GM13977 (cell line): ENCODE measurements at regions not wholly inside any gene's neighbourhood (a gene's known extent, or its start where the extent isn't known, plus 50 kb on each side); places are given as distances from the start of the nearest gene placed in this dataset.

Experiments used
- DNase-seq: peaks from one replicate; pipeline ENCODE4 v3.0.0; 2012; ENCODE audit warnings: low spot score
- in situ Hi-C: fragments of 300-500 bp; cut with MboI; formaldehyde crosslinking; loops from one replicate; pipeline ENCODE4 v1.12.0; 2022; ENCODE audit warnings: low sequenced_read_pairs, low pct_unique_long_range_greater_than_20kb, mixed read lengths, inconsistent platforms; ENCODE audit not compliant: unreplicated experiment
- TF ChIP-seq, protein P1 (sequence below): IDR thresholded peaks from 2 replicates; pipeline ENCODE4 v1.5.1; 2012; ENCODE audit warnings: mild to moderate bottlenecking, control low read depth; ENCODE audit not compliant: insufficient read depth; ENCODE audit errors: extremely low read depth, missing control alignments

DNA sequence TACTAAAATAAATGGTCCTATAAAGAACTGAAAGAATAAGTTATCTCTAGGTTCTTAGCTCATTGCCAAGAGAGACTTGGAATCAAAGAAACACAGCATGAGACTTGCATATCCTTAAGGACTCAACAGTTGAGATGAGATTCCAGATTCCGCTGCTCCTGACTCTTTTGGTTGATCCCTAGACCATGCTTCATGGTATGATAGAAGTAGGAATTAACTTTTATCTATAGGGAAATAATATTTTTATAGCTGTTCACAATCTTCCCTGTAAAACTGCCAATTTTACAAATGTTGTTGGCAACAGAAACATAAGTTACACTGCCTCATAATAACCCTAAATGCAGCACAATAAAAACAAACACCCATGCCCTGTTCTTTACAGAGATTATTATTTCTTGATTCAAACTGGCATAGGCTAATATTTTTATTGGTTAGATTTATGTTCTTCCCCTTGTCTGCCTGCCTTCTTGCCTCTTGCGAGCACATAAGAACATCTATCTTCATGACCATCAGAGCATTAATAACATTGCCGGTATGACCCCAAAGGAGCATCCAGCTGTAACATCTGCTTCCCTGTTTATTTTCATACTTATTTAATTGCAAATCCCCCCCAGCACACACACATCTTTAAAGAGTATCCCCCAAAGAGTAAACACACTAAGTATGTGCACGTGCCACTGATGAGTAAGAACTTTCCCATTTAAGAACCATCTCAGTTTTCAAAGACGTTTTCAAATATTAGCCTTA lies 735.7 kb upstream of the SLC8A1 start:
- in situ Hi-C loops: no loop called here
- no peak for DNase-seq
- TF ChIP-seq, protein P1, sequence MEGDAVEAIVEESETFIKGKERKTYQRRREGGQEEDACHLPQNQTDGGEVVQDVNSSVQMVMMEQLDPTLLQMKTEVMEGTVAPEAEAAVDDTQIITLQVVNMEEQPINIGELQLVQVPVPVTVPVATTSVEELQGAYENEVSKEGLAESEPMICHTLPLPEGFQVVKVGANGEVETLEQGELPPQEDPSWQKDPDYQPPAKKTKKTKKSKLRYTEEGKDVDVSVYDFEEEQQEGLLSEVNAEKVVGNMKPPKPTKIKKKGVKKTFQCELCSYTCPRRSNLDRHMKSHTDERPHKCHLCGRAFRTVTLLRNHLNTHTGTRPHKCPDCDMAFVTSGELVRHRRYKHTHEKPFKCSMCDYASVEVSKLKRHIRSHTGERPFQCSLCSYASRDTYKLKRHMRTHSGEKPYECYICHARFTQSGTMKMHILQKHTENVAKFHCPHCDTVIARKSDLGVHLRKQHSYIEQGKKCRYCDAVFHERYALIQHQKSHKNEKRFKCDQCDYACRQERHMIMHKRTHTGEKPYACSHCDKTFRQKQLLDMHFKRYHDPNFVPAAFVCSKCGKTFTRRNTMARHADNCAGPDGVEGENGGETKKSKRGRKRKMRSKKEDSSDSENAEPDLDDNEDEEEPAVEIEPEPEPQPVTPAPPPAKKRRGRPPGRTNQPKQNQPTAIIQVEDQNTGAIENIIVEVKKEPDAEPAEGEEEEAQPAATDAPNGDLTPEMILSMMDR: no peak

DNA sequence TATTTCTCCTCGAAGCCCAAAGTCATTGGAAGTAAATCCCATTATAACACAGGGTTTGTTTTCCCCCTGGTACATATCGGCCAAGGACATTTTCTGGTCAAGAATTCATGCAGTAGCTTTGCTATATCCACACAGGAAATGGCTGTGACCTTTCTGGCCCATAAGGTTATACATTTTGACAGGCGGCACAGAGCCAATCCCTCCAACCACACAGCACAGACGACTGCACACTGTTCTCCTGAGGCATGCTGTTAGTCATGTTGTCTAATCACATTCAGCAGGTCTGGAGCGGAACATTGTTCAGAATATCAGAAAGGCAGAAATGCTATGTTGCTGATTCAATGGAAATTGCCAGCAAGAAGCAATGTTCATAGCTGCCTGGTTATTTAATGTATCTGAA lies 742.3 kb upstream of the SLC8A1 start:
- in situ Hi-C loops: no loop called here
- no peak for DNase-seq
- TF ChIP-seq, protein P1: no peak

DNA sequence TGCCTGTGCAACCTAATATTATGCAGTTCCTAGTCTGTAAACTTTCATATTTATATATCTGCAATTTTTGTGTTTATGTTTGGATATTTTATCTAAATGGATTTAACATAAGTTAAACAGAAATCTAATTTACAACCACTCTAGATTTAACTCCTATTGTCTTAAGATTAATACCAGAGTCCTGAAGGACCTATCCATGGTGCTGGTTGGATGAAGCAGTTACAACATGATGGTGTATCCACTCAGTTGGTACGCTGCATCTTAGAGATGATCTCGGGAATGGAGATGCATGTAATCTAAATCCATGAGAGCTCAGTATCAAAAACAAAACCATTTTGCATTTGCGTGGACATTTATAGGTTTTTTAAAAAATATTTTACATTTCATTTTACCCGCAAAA lies 745.9 kb upstream of the SLC8A1 start:
- TF ChIP-seq, protein P1: no peak
- DNase-seq: no peak
- in situ Hi-C loops: no loop called here

DNA sequence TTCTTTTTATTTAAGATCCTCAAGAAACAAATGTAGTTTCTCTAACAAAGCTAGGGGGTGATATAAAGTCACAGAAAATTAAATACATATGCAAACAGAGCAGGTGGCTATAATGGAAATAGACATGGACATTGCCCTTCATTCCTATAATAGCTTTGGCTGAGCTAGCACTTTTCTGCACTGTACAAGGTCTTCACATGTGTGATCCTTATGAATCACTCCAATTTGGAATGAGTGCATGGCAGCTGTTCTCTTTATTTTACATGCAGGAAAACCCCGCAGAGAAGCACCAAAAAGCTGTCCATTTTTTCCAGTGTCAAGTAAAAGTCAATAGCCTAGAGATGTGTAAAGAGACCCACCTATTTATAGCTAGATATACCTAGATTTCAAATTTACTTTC lies 747.4 kb upstream of the SLC8A1 start:
- in situ Hi-C loops: no loop called here
- TF ChIP-seq, protein P1: no peak
- DNase-seq: no peak

DNA sequence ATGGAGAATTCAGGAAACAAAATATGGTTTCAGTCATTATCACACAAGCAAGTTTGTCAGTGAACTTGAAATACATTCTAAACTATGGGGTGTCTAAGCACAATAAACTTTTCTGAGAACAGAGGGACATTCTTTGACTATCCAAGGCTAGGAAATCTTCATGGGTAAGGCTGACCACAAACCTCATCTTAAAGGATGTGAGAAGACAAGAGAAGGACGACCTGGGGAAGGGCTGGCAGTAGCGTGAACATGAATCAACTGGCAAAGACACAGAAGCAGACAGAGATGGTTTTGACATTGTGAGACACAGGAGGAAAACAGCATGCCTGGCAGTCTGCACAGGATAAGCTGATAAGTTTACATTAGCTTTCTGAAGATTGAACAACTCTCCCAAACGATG lies 752.4 kb upstream of the SLC8A1 start:
- TF ChIP-seq, protein P1: no peak
- no peak for DNase-seq
- in situ Hi-C loops: no loop called here

DNA sequence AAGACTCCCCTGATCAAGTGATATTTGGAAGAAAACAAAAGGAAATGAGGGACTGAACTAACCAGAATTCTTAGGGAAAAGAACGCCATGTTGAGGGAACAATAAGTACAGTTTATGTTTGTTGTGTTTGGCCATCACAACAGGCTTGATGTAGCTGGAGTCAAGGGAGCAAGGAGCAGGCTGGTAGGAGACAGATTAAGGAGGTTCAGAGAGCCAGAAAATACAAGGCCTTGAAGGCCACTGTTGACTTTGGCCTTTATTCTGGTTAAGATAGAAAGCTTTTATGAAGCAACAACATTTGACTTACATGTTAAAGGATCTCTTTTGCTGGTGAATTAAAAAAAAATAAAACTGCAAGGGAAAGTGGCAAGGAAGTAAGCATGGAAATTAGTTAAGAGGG lies 754.1 kb upstream of the SLC8A1 start:
- no peak for DNase-seq
- TF ChIP-seq, protein P1: no peak
- in situ Hi-C loops: no loop called here
